Bronchial epithelial cell (primary cell): ENCODE measurements at regions not wholly inside any gene's neighbourhood (a gene's known extent, or its start where the extent isn't known, plus 50 kb on each side); places are given as distances from the start of the nearest gene placed in this dataset.

Experiments
- DNase-seq: peaks from one replicate; pipeline ENCODE4 v3.0.0-alpha.2; 2010; ENCODE audit warnings: low read depth
- FAIRE-seq: peaks from 2 replicates; lab custom pipeline; 2011; peaks lifted over from hg19 to GRCh38; lab: Jason Lieb, UNC
- H3K27me3 ChIP-seq: 2 replicates; pipeline ENCODE4 v1.5.1; 2011; ENCODE audit warnings: low read length; ENCODE audit not compliant: control insufficient read depth, insufficient read depth
- H3K36me3 ChIP-seq: 2 replicates; pipeline ENCODE4 v1.5.1; 2011; ENCODE audit warnings: low read length; ENCODE audit not compliant: control insufficient read depth, insufficient read depth
- H3K4me3 ChIP-seq: 2 replicates; pipeline ENCODE4 v1.5.1; 2011; ENCODE audit warnings: mild to moderate bottlenecking, low read depth, low read length, control low read depth
- TF ChIP-seq, protein P1 (sequence below): IDR thresholded peaks from 2 replicates; pipeline ENCODE4 v1.5.1; 2011; ENCODE audit warnings: mild to moderate bottlenecking, moderate library complexity, low read length, control low read depth, inconsistent platforms; ENCODE audit not compliant: insufficient read depth, severe bottlenecking

DNA sequence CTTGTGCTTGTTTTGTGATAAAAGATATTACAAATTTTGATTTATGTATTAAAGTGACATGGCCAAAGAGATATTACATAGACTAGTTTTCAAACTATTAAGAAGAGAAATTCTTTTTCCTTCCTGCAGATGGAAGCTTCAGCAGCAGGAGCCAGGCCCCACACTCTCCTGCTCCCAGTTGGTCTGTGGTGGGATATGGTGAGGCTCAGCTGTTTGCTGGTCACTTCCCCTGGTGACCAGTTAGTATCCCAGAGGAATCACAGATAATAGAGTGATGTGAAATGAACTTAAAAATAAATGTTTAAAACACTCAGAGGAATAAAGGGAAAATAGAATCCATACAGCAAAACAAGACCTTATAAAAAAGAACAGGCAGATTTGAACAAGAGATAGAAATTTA is 154.7 kb downstream of the KTN1 start:
- no peak for DNase-seq
- Histone ChIP-seq H3K4me3 (no peak overlapping the region), H3K27me3 (no peaks in the 10 kb centered on the region), H3K36me3 (no peaks in the 10 kb centered on the region)
- no peak for FAIRE-seq
- TF ChIP-seq, protein P1, sequence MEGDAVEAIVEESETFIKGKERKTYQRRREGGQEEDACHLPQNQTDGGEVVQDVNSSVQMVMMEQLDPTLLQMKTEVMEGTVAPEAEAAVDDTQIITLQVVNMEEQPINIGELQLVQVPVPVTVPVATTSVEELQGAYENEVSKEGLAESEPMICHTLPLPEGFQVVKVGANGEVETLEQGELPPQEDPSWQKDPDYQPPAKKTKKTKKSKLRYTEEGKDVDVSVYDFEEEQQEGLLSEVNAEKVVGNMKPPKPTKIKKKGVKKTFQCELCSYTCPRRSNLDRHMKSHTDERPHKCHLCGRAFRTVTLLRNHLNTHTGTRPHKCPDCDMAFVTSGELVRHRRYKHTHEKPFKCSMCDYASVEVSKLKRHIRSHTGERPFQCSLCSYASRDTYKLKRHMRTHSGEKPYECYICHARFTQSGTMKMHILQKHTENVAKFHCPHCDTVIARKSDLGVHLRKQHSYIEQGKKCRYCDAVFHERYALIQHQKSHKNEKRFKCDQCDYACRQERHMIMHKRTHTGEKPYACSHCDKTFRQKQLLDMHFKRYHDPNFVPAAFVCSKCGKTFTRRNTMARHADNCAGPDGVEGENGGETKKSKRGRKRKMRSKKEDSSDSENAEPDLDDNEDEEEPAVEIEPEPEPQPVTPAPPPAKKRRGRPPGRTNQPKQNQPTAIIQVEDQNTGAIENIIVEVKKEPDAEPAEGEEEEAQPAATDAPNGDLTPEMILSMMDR = no peak

DNA sequence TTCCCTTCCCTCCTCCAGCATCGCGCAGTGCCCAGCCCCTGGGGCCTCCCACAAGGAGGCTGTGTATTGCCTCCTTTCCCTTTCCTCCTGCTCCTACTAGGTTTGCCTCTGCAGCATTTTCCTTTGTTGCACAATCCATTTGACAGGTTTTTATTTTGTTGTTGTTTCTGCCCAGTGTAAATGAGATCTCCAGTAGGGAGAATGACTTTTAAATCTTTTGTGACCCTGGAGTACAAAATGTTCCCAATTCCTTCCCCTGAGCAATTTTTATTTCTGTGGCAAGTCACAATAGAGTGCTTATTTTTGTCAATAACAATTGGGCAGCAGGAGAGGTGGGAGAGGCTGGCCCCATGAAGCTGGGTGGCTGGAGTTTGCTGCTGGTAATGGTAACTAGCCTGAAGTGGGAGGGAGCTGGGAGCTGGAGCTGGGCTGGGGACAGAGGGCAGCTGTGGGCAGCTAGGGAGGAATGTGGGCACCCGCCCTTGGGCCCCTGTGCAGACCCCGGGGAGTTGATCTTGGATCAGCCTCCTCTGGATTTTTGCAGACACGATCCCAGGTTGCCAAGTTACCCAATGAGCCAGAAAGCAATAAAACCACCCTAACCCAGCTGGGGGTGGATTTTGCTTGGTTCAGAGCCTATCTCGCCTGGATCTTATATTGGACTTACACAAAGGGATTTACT is 160.1 kb downstream of the KTN1 start:
- Histone ChIP-seq H3K27me3 (peaks cover 3% of the 10 kb centered on the region), H3K4me3 (no peak overlapping the region), H3K36me3 (no peaks in the 10 kb centered on the region)
- FAIRE-seq = no peak
- TF ChIP-seq, protein P1 = no peak
- no peak for DNase-seq

DNA sequence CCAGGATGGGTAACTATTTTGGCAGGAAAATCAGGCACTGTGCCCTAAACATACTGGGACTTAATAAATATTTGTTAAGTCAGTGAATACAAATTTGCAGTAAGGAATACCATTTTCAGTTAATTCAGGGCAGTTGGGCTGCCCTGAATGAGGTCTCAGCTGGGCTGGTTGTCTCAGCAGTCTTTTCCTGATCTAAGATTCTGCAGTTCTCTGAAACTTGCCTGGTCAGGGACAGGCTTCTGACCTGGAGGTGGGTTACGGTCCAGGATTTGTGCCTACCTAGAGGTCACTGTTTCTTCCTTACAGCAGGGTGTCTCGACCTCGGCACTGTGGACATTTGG is 160.6 kb downstream of the KTN1 start:
- no peak for DNase-seq
- peaks cover 3% of the 10 kb centered on the region for H3K27me3 ChIP-seq
- H3K4me3 ChIP-seq = no peak overlapping the region
- no peaks in the 10 kb centered on the region for H3K36me3 ChIP-seq
- TF ChIP-seq, protein P1 = no peak
- no peak for FAIRE-seq

DNA sequence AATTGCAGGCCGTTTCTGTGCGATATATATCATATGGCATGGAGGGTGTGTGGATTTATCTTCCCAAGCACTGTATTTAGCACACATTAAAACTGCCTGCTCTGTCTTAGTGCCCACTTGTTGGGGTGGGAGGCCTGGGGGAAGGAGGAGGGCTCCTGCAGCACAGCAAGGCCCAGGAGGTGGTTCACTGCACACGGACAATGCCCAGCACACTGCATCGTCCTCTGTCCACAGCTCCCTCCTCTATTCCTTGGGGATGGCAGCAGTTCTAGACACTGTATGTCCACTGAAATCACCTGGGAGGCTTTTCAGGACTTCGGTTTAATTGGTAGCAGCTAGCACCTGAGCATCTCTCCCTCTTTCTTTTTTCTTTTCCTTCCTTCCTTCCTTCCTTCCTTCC is 161.2 kb downstream of the KTN1 start:
- no peak overlapping the region for H3K4me3 ChIP-seq
- FAIRE-seq (no peak), DNase-seq (no peak)
- TF ChIP-seq, protein P1 = no peak
- H3K27me3 ChIP-seq = peaks cover 3% of the 10 kb centered on the region
- no peaks in the 10 kb centered on the region for H3K36me3 ChIP-seq

DNA sequence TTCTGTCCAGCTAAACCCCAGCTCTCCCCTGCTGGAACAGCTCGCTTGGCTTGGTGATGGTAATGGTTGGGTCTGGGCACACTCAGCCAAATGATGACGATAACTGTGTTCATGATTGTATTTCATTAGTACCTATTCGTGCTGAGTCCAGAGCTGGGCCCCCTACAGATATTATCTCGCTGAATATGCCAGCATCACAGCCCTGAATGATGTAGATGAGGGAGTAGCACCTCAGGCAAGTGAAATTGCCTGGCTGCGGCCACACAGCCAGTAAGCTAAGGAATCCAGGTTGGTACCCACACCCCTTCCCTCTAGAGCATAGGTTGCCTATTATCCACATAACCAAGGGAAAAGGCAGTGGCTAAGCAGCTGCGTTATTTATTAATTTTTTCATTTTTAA is 163.5 kb downstream of the KTN1 start:
- no peak for FAIRE-seq
- DNase-seq = no peak
- TF ChIP-seq, protein P1 = no peak
- Histone ChIP-seq H3K36me3 (no peaks in the 10 kb centered on the region), H3K4me3 (no peak overlapping the region), H3K27me3 (peaks cover 3% of the 10 kb centered on the region)

DNA sequence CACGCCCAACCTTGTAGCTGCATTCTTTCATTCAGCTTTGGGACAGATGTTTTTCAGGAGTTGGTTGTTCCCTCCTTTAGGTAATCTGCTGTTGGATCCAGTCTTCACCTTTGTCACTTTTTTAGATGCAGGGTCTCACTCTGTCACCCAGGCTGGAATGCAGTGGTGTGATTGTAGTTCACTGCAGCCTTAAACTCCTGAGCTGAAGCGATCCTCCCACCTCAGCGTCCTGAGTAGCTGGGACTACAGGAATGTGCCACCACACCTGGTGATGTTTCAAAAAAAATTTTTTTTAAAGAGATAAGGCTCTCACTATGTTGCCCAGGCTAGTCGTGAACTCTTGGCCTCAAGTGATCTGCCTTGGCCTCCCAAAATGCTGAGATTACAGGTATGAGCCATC is 164.3 kb downstream of the KTN1 start:
- no peak for DNase-seq
- FAIRE-seq = no peak
- Histone ChIP-seq H3K4me3 (no peak overlapping the region), H3K27me3 (peaks cover 3% of the 10 kb centered on the region), H3K36me3 (no peaks in the 10 kb centered on the region)
- TF ChIP-seq, protein P1 = no peak
